HG03520 (cell line): ENCODE measurements at regions not wholly inside any gene's neighbourhood (a gene's known extent, or its start where the extent isn't known, plus 50 kb on each side); places are given as distances from the start of the nearest gene placed in this dataset.
"Not testable (repeated sequence)": the region's sequence is repeated elsewhere in the genome, so short reads cannot be mapped to it uniquely, and the experiment has no call there.

Experiments used
- ATAC-seq: cut with Tn5 transposase; IDR thresholded peaks from one replicate; pipeline ENCODE4 v1.9.1; 2021; ENCODE audit warnings: mild to moderate bottlenecking, moderate library complexity; ENCODE audit not compliant: unreplicated experiment

DNA sequence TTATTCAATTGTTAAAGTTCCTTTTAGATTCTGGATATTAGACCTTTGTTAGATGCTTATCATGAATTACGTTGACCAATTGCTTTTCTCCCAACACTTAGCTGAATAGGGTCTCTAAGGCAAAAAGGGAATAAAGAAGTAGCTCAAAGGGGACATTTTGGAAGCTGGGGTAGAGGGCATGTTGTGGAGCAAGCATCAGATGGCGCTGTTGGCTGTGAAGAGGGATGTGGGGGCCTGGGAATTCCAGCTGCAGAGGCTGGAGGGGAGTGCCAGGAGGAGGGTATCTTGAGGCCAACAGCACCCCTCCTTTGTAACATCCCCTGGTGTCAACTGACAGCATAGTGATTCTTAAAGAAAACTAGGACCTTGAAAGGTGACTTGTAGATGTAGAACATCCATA lies 198.2 kb downstream of the ADCYAP1 start:
- no peak for ATAC-seq

GRCh38 chr18:1103537-1103936 lies 198.9 kb downstream of the ADCYAP1 start:
- ATAC-seq: no peak

DNA sequence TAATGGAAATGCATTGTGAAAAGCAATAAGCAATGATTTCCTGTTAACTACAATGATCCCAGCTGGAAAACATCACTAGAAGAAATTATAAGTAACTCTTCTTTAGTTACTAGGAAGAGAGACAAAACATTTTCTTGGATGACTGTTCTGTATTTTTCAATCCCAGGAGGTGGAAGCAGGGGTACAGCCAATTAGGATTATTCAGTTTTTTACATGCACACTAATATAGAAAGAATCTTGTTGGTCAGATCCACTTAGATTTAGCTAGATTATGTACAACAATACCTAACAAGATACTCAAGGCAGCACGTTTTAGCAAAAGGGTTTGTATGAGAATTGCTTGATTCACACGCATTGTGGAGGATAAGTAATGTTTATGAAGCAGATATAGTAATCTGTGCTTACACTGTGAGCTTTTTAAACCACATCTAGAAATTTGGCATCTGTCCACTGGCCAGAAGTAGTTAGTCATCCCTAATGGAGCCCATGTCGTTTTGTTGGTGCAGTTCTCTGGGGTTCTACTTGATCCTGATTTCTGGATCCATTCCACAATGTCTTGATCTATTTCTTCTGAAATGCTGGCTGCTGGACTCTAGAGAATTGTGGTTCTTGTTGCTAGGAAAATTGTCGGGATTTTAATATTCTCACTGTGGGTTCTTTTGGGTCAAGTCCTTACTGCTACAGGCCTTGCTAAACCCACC lies 199.7 kb downstream of the ADCYAP1 start:
- ATAC-seq: no peak

DNA sequence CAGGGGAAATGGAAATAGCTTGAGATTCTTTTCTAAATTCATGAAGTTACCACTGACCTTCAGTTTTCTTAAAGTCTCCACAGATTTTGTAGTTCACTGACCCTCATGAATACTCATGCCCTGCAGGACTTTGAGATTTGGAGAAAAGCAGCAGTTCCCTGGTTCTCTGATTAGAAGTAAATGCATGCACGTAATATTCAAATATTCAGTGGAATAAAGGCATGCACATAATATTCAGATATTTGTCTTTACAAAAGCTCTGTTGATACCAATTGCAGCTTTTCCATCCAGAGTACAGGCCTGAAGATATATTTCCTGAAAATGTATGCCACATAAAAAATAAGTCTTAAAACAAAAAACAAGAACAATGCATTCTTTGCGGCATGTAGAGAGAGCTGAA lies 219.8 kb downstream of the ADCYAP1 start:
- ATAC-seq: no peak

DNA sequence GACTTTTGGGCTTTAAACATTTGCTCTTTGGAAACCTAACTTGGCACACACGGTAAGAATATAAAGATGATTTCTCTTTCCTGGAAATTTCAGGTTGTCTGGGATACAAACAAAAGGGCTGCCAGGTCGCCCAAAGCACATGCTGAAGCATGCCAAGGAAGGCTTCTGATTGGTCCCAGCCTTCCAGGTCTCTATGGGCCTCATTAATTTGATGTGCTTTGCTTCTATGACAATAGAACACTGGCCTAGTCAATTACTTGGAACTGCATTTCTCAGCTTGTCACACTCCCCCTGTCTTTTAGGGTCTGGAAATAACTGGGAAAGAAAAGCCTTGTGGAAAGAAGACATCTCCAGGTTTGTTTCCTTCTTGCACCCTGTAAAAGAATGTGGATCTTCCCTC lies 228.9 kb downstream of the ADCYAP1 start:
- ATAC-seq: no peak

- no peak for ATAC-seq
These were observed 243.1 kb downstream of the ADCYAP1 start for GRCh38 chr18:1147730-1148129.

DNA sequence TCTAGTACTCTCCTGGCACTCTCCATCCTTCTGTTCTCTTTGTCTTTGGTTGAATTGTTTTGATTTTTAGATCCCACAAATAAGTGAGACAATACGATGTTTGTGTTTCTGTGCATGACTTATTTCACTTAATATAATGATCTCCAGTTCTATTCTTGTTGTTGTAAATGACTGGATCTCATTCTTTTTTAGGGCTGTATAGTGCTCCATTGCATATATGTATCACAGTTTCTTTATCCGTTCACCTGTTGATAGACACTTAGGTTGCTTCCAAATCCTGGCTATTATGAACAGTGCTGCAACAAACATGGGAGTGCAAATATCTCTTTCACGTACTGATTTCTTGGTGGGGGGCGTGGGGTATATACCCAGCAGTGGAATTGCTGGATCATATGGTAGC lies 245.0 kb downstream of the ADCYAP1 start:
- no peak for ATAC-seq

DNA sequence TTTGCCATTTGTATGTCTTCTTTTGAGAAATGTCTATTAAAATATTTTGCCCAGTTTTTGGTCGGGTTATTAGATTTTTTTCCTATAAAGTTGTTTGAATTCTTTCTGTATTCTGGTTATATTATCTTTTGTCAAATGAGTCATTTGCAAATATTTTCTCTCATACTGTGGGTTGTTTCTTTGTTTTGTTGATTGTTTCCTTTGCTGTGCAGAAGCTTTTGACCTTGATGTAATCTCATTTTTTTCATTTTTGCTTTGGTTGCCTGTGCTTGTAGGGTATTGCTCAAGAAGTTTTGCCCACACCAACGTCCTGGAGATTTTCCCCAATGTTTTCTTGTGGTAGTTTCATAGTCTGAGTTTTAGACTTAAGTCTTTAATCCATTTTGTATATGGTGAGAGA lies 245.7 kb downstream of the ADCYAP1 start:
- no peak for ATAC-seq

DNA sequence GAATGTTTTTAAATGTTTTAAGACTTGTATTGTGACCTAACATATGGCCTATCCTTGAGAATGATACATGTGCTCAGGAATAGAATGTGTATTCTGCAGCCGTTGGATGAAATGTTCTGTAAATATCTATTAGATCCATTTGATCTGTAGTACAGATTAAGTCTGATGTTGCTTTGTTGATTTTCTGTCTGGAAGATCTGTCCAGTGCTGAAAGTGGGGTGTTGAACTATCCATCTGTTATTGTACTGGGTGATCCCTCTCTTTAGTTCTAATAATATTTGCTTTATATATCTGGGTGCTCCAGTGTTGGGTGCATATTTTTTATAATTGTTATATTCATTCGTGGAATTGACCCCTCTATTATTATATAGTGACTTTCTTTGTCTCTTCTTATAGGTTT lies 248.3 kb downstream of the ADCYAP1 start:
- ATAC-seq: not testable (repeated sequence)

DNA sequence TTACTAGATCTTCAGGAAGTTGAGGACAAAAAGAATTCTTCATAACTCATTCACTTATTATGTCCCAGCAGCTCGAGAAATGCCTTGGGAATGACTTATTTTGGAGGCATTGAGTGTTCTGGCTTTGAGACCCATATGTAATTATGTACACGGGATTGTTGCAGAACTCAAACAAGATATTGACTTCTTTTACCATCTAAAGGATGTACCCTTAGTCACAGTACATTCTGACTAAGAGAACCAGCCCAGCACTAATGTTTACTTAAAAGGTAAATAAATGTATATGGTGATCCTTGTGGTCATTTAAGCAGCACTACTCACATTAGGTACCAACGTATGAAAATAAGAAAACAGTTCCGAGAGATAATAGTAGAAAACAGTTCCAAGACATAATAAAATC lies 268.9 kb downstream of the ADCYAP1 start:
- ATAC-seq: no peak

DNA sequence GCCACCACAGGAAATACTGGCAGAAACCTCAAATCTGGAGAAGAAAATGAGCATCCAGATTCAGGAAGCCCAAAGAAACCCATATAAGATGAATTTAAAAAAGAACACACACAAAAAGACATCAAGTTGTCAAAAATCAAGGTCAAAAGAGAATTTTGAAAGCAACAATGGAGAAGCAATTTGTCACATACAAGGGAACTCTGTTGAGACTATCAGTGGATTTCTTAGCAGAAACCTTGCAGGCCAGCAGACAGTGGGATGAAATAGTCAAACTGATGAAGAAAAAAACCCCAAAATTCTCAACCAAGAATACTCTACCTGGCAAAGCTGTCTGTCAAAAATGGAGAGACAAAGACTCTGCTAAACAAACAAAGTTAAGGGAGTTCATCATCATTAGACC lies 272.6 kb downstream of the ADCYAP1 start:
- ATAC-seq: no peak

GRCh38 chr18:1191341-1191740 lies 286.7 kb downstream of the ADCYAP1 start:
- ATAC-seq: no peak

DNA sequence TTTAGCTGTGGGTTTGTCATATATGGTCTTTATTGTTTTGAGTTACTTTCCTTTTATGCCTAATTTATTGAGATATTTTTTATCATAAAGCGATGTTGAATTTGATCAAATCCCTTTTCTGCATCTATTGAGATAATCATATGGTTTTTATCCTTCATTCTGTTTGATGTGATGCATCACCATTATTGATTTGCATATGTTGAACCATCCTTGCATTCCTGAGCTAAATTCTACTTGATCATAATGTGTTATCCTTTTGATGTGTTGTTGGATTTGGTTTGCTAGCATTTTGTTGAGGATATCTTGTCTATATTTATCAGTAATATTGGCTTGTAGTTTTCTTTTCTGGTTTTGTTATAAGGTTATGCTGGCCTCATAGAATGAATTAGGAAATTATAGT lies 308.5 kb downstream of the ADCYAP1 start:
- ATAC-seq: no peak

GRCh38 chr18:1222880-1223279 lies 318.2 kb downstream of the ADCYAP1 start:
- no peak for ATAC-seq

- no peak for ATAC-seq
These were observed 322.4 kb downstream of the ADCYAP1 start for GRCh38 chr18:1227025-1227424.

- no peak for ATAC-seq
These were observed 325.0 kb downstream of the ADCYAP1 start for GRCh38 chr18:1229634-1230033.

DNA sequence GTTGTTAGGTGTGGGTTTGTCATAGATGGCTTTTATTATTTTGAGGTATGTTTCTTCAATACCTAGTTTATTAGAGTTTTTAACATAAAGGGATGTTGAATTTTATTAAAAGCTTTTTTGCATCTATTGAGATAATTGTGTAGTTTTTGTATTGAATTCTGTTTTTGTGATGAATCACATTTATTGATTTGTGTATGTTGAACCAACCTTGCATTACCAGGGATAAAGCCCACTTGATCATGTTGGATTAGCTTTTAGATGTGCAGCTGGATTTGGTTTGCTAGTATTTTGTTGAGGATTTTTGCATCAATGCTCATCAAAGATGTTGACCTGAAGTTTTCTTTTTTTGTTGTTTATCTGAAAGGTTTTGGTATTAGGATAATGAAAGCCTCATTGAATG lies 328.2 kb downstream of the ADCYAP1 start:
- ATAC-seq: no peak

GRCh38 chr18:1240701-1241100 lies 336.0 kb downstream of the ADCYAP1 start:
- no peak for ATAC-seq

GRCh38 chr18:1244397-1245122 lies 339.9 kb downstream of the ADCYAP1 start:
- no peak for ATAC-seq

DNA sequence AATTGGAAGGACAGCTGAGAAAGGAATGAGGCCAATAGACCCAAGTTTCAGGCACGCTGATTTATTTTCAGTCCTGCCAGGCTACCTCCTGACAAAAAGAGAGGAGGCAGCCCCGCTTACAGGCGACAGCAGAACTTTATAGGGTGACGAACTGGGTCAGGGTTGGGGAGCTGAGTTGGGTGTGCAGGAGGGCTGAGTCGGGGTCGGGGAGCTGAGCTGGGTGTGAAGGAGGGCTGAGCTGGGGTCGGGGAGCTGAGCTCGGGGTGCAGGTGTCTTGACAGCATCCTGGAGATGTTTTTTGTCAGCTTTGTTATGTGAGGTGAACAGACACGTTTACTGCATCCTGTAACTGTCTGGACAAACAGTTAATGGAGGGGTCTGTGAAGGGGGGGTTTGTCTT lies 342.2 kb downstream of the ADCYAP1 start:
- no peak for ATAC-seq

DNA sequence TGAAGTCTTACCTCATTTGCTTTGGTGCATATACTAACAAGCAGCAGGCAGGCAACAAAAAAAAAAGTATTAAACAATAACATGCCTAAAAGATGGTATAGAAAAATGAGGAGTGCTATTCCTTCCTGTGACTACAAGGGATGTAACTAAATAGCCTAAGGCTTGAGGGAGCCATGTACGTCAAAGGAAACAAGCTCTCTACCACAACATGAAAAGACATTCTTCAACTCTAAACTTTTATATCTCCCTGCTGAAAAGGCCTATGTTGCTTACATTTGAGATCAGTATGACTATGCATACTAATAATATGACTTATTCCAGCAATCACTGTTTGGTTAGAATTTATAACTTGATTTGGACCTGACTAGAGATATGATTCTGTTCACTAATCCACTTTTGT lies 347.9 kb downstream of the ADCYAP1 start:
- no peak for ATAC-seq

- ATAC-seq: no peak
These were observed 348.3 kb downstream of the ADCYAP1 start for GRCh38 chr18:1252936-1253335.

DNA sequence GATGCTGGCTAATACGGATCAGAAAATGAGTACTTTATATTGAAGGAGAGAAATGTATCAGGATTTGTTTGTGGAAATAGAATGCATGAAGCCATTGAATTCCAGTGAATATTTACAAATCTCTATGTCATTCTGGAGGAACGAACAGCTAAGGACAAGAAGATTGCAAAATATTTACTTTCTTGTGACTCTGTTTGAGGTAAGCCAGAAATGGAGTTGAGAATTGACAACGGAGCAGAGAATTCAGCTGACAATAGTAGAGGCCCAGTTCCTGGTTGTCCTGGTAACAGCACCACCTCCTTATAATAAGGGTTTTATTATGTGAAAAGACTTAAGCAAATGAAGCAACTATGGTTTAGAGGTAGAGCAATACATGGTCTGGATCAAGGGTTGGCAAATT lies 349.2 kb downstream of the ADCYAP1 start:
- no peak for ATAC-seq
